ENCODE measurements at regions not wholly inside any gene's neighbourhood (a gene's known extent, or its start where the extent isn't known, plus 50 kb on each side); places are given as distances from the start of the nearest gene placed in this dataset.

DNA sequence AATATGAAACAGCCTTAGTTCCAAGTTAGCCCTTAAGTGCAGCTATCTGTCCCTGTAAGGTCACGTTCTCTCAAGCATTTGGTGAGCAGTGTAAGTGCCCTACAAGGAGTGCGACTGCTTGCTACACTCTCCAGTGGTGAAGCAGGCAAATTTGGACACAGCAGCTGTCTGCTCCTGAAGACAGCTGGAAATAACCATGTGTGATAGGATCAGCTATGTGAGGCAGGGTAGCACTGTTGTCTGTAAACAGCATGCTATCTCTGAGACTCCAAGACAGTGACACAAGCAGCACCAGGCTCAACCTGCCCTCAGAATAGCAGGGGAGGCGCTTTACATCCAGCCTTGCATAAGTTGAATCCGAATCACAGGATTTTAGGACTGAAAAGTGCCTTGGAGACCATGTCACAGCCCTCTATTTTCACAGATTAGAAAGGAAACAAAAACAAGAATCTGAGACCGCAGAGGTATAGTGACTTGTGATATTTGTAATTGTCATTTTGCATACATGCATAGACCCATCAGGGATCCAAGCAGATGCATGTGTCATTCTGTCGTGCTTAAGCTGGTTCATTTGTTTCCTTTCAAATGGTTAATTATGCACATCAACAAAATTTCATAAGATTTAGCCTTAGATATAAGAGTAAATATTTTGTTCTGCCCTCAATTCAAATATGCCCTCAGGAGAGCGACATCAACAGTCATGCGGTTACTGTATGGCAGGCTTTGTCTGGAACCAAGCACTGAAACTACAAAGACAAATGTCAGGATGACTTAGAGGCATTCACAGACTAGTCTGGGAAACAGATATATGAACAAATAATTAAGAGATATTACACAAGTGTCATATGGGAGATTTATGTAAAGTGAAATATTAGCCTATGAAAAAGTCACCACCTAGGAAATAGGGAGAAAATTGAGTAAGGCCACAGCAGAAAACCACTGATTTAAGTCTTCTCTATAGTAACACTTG, 134.9 kb upstream of the NRIP1 start:
- Histone ChIP-seq H3K4me2 (ENCODE audit: insufficient read depth, insufficient read length, low read length) (no peak overlapping the region), H3K9me3 (ENCODE audit: control insufficient read depth, low read depth, low read length) (no peaks in the 10 kb centered on the region)
- H3K9me3 Mint-ChIP-seq, result no peaks in the 10 kb centered on the region; a peak in 1 of 5 replicates

More for the DNA sequence above, 134.9 kb upstream of the NRIP1 start:
- no peaks in the 10 kb centered on the region for H3K4me1 ChIP-seq (ENCODE audit: insufficient read depth, low read length)
- H3K36me3 Mint-ChIP-seq (ENCODE audit: insufficient read depth in 1 of 3, low read depth in 3 of 3), result no peaks in the 10 kb centered on the region
- H3K27ac ChIP-seq (ENCODE audit: insufficient read length, low read depth, low read length), result no peak overlapping the region
- H2BK20ac ChIP-seq (ENCODE audit: low read depth, low read length, poor library complexity, severe bottlenecking), result no peak overlapping the region
- H3K18ac ChIP-seq (ENCODE audit: insufficient read length, low read depth, low read length), result no peak overlapping the region
- H4K5ac ChIP-seq (ENCODE audit: insufficient read length, low read depth, low read length), result no peak overlapping the region
- H4K91ac ChIP-seq (ENCODE audit: insufficient read length, low read depth, low read length), result no peak overlapping the region
- no peak overlapping the region for H3K14ac ChIP-seq (ENCODE audit: insufficient read depth, low read length)
- H4K8ac ChIP-seq (replicated peaks; ENCODE audit: insufficient read length, low read depth, low read length), result no peak overlapping the region
- H3K4me1 Mint-ChIP-seq, result no peaks in the 10 kb centered on the region
- H3K27me3 ChIP-seq (ENCODE audit: insufficient read depth, low read length), result no peaks in the 10 kb centered on the region
- no peak overlapping the region for H2BK15ac ChIP-seq (ENCODE audit: low read depth, low read length)
- no peak overlapping the region for H2AFZ ChIP-seq (ENCODE audit: low read length)
- H2AK5ac ChIP-seq (ENCODE audit: insufficient read length, low read length), result no peak overlapping the region
- no peaks in the 10 kb centered on the region for H3K79me2 ChIP-seq (ENCODE audit: insufficient read depth, low read length)
- H3K23me2 ChIP-seq (ENCODE audit: insufficient read length, low read depth, low read length, poor library complexity, severe bottlenecking), result no peaks in the 10 kb centered on the region
- no peak overlapping the region for H2BK5ac ChIP-seq (ENCODE audit: insufficient read length, low read length)
- DNase-seq, result no peak
- no peak overlapping the region for H3K23ac ChIP-seq (ENCODE audit: insufficient read length, low read depth, low read length)
- no peak overlapping the region for H3K4me3 Mint-ChIP-seq
- no CpG with 5 or more reads among the region's 8 CpGs for WGBS (ENCODE audit: extremely low coverage, insufficient read length, low lambda C conversion rate)
- H3T11ph ChIP-seq (ENCODE audit: low read length), result no peak overlapping the region
- no peak overlapping the region for H2BK120ac ChIP-seq (ENCODE audit: low read depth, low read length, poor library complexity, severe bottlenecking)
- TF ChIP-seq, protein P1, sequence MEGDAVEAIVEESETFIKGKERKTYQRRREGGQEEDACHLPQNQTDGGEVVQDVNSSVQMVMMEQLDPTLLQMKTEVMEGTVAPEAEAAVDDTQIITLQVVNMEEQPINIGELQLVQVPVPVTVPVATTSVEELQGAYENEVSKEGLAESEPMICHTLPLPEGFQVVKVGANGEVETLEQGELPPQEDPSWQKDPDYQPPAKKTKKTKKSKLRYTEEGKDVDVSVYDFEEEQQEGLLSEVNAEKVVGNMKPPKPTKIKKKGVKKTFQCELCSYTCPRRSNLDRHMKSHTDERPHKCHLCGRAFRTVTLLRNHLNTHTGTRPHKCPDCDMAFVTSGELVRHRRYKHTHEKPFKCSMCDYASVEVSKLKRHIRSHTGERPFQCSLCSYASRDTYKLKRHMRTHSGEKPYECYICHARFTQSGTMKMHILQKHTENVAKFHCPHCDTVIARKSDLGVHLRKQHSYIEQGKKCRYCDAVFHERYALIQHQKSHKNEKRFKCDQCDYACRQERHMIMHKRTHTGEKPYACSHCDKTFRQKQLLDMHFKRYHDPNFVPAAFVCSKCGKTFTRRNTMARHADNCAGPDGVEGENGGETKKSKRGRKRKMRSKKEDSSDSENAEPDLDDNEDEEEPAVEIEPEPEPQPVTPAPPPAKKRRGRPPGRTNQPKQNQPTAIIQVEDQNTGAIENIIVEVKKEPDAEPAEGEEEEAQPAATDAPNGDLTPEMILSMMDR (conservative IDR thresholded peaks at IDR 0.05), result no peak
- no peak overlapping the region for H3K56ac ChIP-seq (ENCODE audit: insufficient read length, low read depth, low read length)
- no peak overlapping the region for H3K9ac ChIP-seq (ENCODE audit: extremely low read depth, insufficient read length, low read length)
- H2BK12ac ChIP-seq (ENCODE audit: insufficient read length, low read depth, low read length), result no peak overlapping the region
- no peak overlapping the region for H3K4ac ChIP-seq (ENCODE audit: low read depth, low read length)
- H4K20me1 ChIP-seq (ENCODE audit: control insufficient read depth, insufficient read depth, insufficient read length), result no peaks in the 10 kb centered on the region
- H3K79me1 ChIP-seq (ENCODE audit: insufficient read depth, low read depth, low read length, poor library complexity, severe bottlenecking), result no peaks in the 10 kb centered on the region
- H3K27ac Mint-ChIP-seq, result no peak overlapping the region
- H3K27me3 Mint-ChIP-seq (ENCODE audit: low read depth), result no peaks in the 10 kb centered on the region
